PC-9 (cell line): ENCODE measurements at regions not wholly inside any gene's neighbourhood (a gene's known extent, or its start where the extent isn't known, plus 50 kb on each side); places are given as distances from the start of the nearest gene placed in this dataset.

Source experiments
- BruUV-seq: library from RNA; stranded (reverse); fragments of 400-500 nt; replicated peaks from 2 replicates; lab custom pipeline; 2021; lab: Mats Ljungman, UMichigan
- CTCF ChIA-PET: fragments of 300-600 bp; sonication (Branson Sonifier 250); formaldehyde crosslinking; loops from one replicate; lab custom pipeline; 2022; ENCODE audit warnings: antibody characterized with exemption; lab: Charles Lee
- POLR2A ChIA-PET: fragments of 300-600 bp; sonication (Branson Sonifier 250); formaldehyde crosslinking; loops from one replicate; lab custom pipeline; 2022; ENCODE audit warnings: antibody characterized with exemption; ENCODE audit not compliant: unreplicated experiment; lab: Charles Lee
- DNase-seq, 2 experiments: peaks; one replicate each; pipeline versions ENCODE4 v3.0.0 to v3.0.0-alpha.2; 2015 to 2022; ENCODE audit warnings: mixed read lengths in 1 of 2
- H2AFZ ChIP-seq: fragments of 200-600 bp; sonication (generic); 2 replicates; pipeline ENCODE4 v1.8.1; 2017; ENCODE audit warnings: antibody characterized with exemption
- H3F3A ChIP-seq: fragments of 200-600 bp; sonication (generic); 2 replicates; pipeline ENCODE4 v1.8.1; 2017; ENCODE audit warnings: antibody characterized with exemption, mild to moderate bottlenecking, low read depth; ENCODE audit not compliant: insufficient read depth
- H3K27ac ChIP-seq: fragments of 200-600 bp; sonication (generic); 2 replicates; pipeline ENCODE4 v1.6.1; 2016; ENCODE audit warnings: mixed run types
- H3K27me3 ChIP-seq: fragments of 200-600 bp; sonication (generic); 2 replicates; pipeline ENCODE4 v1.6.1; 2016; ENCODE audit warnings: low read depth, mixed run types; ENCODE audit not compliant: insufficient read depth
- H3K36me3 ChIP-seq: fragments of 200-600 bp; sonication (generic); 2 replicates; pipeline ENCODE4 v1.6.1; 2016; ENCODE audit warnings: low read depth, mixed run types
- H3K4me1 ChIP-seq: fragments of 200-600 bp; sonication (generic); replicated peaks from 2 replicates; pipeline ENCODE4 v1.6.1; 2016; ENCODE audit warnings: mixed run types; ENCODE audit not compliant: insufficient read depth
- H3K4me2 ChIP-seq: fragments of 200-600 bp; sonication (generic); 2 replicates; pipeline ENCODE4 v1.6.1; 2017; ENCODE audit warnings: mixed run types
- H3K4me3 ChIP-seq: fragments of 200-600 bp; sonication (generic); 2 replicates; pipeline ENCODE4 v1.6.1; 2016; ENCODE audit warnings: mixed run types
- H3K79me2 ChIP-seq: fragments of 200-600 bp; sonication (generic); 2 replicates; pipeline ENCODE4 v1.6.1; 2017; ENCODE audit warnings: low read depth, mixed run types
- H3K9me2 ChIP-seq: fragments of 200-600 bp; sonication (generic); 2 replicates; pipeline ENCODE4 v1.8.1; 2017; ENCODE audit warnings: mild to moderate bottlenecking; ENCODE audit not compliant: insufficient read depth
- H3K9me3 ChIP-seq: fragments of 200-600 bp; sonication (generic); 2 replicates; pipeline ENCODE4 v1.8.1; 2016; ENCODE audit warnings: low read depth; ENCODE audit not compliant: insufficient read depth
- H4K20me1 ChIP-seq: fragments of 200-600 bp; sonication (generic); 2 replicates; pipeline ENCODE4 v1.8.1; 2017; ENCODE audit not compliant: insufficient read depth
- CTCF ChIP-seq: fragments of 200-600 bp; sonication (generic); conservative IDR thresholded peaks from 2 replicates; pipeline ENCODE4 v1.6.1; 2017; ENCODE audit warnings: mixed run types, antibody characterized with exemption, mild to moderate bottlenecking, moderate library complexity
- EZH2 ChIP-seq: fragments of 200-600 bp; sonication (generic); IDR thresholded peaks from 2 replicates; pipeline ENCODE4 v1.8.0; 2017; ENCODE audit warnings: antibody characterized with exemption, low read depth
- intact Hi-C: fragments of 100-400 bp; cut with micrococcal nuclease; formaldehyde crosslinking; loops from one replicate; pipeline ENCODE4 v1.10.0; 2022; ENCODE audit not compliant: unreplicated experiment

- Histone ChIP-seq H3K4me3 (no peak overlapping the region), H3K79me2 (no peaks in the 10 kb centered on the region), H3K27me3 (peaks cover 77% of the 10 kb centered on the region), H3K27ac (no peak overlapping the region), H3K36me3 (no peaks in the 10 kb centered on the region), H4K20me1 (no peaks in the 10 kb centered on the region), H3K4me1 (no peaks in the 10 kb centered on the region), H3K9me2 (no peaks in the 10 kb centered on the region), H3K4me2 (no peak overlapping the region), H3K9me3 (no peaks in the 10 kb centered on the region), H3F3A (no peaks in the 10 kb centered on the region), H2AFZ (no peak overlapping the region)
- ChIA-PET CTCF (no interaction called here), POLR2A (no interaction called here)
- TF ChIP-seq CTCF = no peak
- BruUV-seq = no TSS peak
- no peak for DNase-seq
- intact Hi-C loops = no loop called here
These were observed 116.0 kb downstream of the IER5 start for GRCh38 chr1:181204530-181204929.

GRCh38 chr1:181205901-181206300 lies 117.4 kb downstream of the IER5 start:
- intact Hi-C loops = no loop called here
- H3K4me2 ChIP-seq = no peak overlapping the region
- peaks cover 81% of the 10 kb centered on the region for H3K27me3 ChIP-seq
- H3K9me2 ChIP-seq = no peaks in the 10 kb centered on the region
- CTCF ChIA-PET = no interaction called here
- no peak for DNase-seq
- no TSS peak for BruUV-seq
- no peaks in the 10 kb centered on the region for H3K4me1 ChIP-seq
- no peak overlapping the region for H3K4me3 ChIP-seq
- no peaks in the 10 kb centered on the region for H3K79me2 ChIP-seq
- no peak overlapping the region for H2AFZ ChIP-seq
- no peaks in the 10 kb centered on the region for H3K36me3 ChIP-seq
- H3K27ac ChIP-seq = no peak overlapping the region
- no peaks in the 10 kb centered on the region for H3F3A ChIP-seq
- TF ChIP-seq CTCF (no peak), EZH2 (no peak)
- H3K9me3 ChIP-seq = no peaks in the 10 kb centered on the region
- POLR2A ChIA-PET = interaction anchor here (0.8 kb wide), 1 partner anchor 10 kb away, joined by 9 read pairs; no protein-coding TSS in a partner anchor
- no peaks in the 10 kb centered on the region for H4K20me1 ChIP-seq

- no peaks in the 10 kb centered on the region for H3K9me2 ChIP-seq
- ChIA-PET CTCF (no interaction called here), POLR2A (interaction anchor here (0.8 kb wide), 1 partner anchor 10 kb away, joined by 9 read pairs; no protein-coding TSS in a partner anchor)
- H3K4me2 ChIP-seq = no peak overlapping the region
- no peaks in the 10 kb centered on the region for H3K9me3 ChIP-seq
- H3K79me2 ChIP-seq = no peaks in the 10 kb centered on the region
- no peaks in the 10 kb centered on the region for H3K4me1 ChIP-seq
- H3F3A ChIP-seq = no peaks in the 10 kb centered on the region
- no TSS peak for BruUV-seq
- intact Hi-C loops = no loop called here
- peaks cover 86% of the 10 kb centered on the region for H3K27me3 ChIP-seq
- no peak for DNase-seq
- TF ChIP-seq CTCF (no peak), EZH2 (no peak)
- H3K4me3 ChIP-seq = no peak overlapping the region
- no peak overlapping the region for H2AFZ ChIP-seq
- no peaks in the 10 kb centered on the region for H3K36me3 ChIP-seq
- H3K27ac ChIP-seq = no peak overlapping the region
- H4K20me1 ChIP-seq = no peaks in the 10 kb centered on the region
These were observed 118.0 kb downstream of the IER5 start for GRCh38 chr1:181206513-181206912.
